NCI-H2081 treated with DMSO at 0.1 percent for 48 hours (cell line): ENCODE measurements at regions not wholly inside any gene's neighbourhood (a gene's known extent, or its start where the extent isn't known, plus 50 kb on each side); places are given as distances from the start of the nearest gene placed in this dataset.

Experiments
- DNase-seq: peaks from one replicate; lab custom pipeline; 2025; lab: John Stamatoyannopoulos, UW

GRCh38 chr7:48703466-48703865, 220.9 kb upstream of the CDC14C start:
- no peak for DNase-seq

GRCh38 chr7:48708122-48708521, 216.2 kb upstream of the CDC14C start:
- no peak for DNase-seq

- no peak for DNase-seq
Measured at GRCh38 chr7:48708635-48709034, 215.7 kb upstream of the CDC14C start.

- DNase-seq, result no peak
Measured at GRCh38 chr7:48710995-48711394, 213.4 kb upstream of the CDC14C start.

- DNase-seq, result no peak
Measured at GRCh38 chr7:48718731-48719378, 205.5 kb upstream of the CDC14C start.

GRCh38 chr7:48728799-48729198, 195.5 kb upstream of the CDC14C start:
- DNase-seq, result no peak

GRCh38 chr7:48734695-48735406, 189.5 kb upstream of the CDC14C start:
- no peak for DNase-seq

- DNase-seq, result no peak
Measured at GRCh38 chr7:48741545-48741944, 182.8 kb upstream of the CDC14C start.

GRCh38 chr7:48742079-48742798, 182.1 kb upstream of the CDC14C start:
- DNase-seq, result peak; percentile 32

GRCh38 chr7:48748081-48748833, 176.1 kb upstream of the CDC14C start:
- DNase-seq, result no peak

- no peak for DNase-seq
Measured at GRCh38 chr7:48755061-48755555, 169.2 kb upstream of the CDC14C start.

- DNase-seq, result no peak
Measured at GRCh38 chr7:48759431-48760080, 164.8 kb upstream of the CDC14C start.

- no peak for DNase-seq
Measured at GRCh38 chr7:48760528-48761265, 163.7 kb upstream of the CDC14C start.

GRCh38 chr7:48780862-48781261, 143.5 kb upstream of the CDC14C start:
- DNase-seq, result no peak

- no peak for DNase-seq
Measured at GRCh38 chr7:48781752-48782151, 142.6 kb upstream of the CDC14C start.

GRCh38 chr7:48782511-48782910, 141.8 kb upstream of the CDC14C start:
- peak; percentile 64 for DNase-seq

GRCh38 chr7:48786951-48787350, 137.4 kb upstream of the CDC14C start:
- DNase-seq, result peak; percentile 98

GRCh38 chr7:48803250-48803649, 121.1 kb upstream of the CDC14C start:
- DNase-seq, result no peak

- no peak for DNase-seq
Measured at GRCh38 chr7:48806731-48807130, 117.6 kb upstream of the CDC14C start.

GRCh38 chr7:48811071-48811470, 113.3 kb upstream of the CDC14C start:
- no peak for DNase-seq

GRCh38 chr7:48813472-48813871, 110.9 kb upstream of the CDC14C start:
- DNase-seq, result no peak
